ENCODE measurements at regions not wholly inside any gene's neighbourhood (a gene's known extent, or its start where the extent isn't known, plus 50 kb on each side); places are given as distances from the start of the nearest gene placed in this dataset.

- TF ChIP-seq YY1 (IDR thresholded peaks at IDR 0.05; ENCODE audit: low read depth): no peak
- no peak for TF ChIP-seq TCF12 (IDR thresholded peaks at IDR 0.05; ENCODE audit: low read depth)
- no peak for TF ChIP-seq CEBPB (IDR thresholded peaks at IDR 0.05)
- TF ChIP-seq, protein P1, sequence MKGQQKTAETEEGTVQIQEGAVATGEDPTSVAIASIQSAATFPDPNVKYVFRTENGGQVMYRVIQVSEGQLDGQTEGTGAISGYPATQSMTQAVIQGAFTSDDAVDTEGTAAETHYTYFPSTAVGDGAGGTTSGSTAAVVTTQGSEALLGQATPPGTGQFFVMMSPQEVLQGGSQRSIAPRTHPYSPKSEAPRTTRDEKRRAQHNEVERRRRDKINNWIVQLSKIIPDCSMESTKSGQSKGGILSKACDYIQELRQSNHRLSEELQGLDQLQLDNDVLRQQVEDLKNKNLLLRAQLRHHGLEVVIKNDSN (IDR thresholded peaks at IDR 0.05): no peak
- TF ChIP-seq RAD21 (IDR thresholded peaks at IDR 0.05; ENCODE audit: low read depth): peak; percentile 56; the same call in 1 of the 2 replicates
- no peak for TF ChIP-seq CREB1 (IDR thresholded peaks at IDR 0.05; ENCODE audit: low read depth)
- no peak for TF ChIP-seq REST (IDR thresholded peaks at IDR 0.05; ENCODE audit: low read depth)
- TF ChIP-seq EP300 (IDR thresholded peaks at IDR 0.05; ENCODE audit: borderline replicate concordance): no peak
- no peak for TF ChIP-seq MAX (IDR thresholded peaks at IDR 0.05)
- no peak for TF ChIP-seq FOXM1 (IDR thresholded peaks at IDR 0.05; ENCODE audit: borderline replicate concordance, low read depth)
These were observed 81.0 kb downstream of the ESM1 start for GRCh38 chr5:54904425-54904824.
